Jurkat, Clone E6-1 (cell line): ENCODE measurements at regions not wholly inside any gene's neighbourhood (a gene's known extent, or its start where the extent isn't known, plus 50 kb on each side); places are given as distances from the start of the nearest gene placed in this dataset.
"Not testable (repeated sequence)": the region's sequence is repeated elsewhere in the genome, so short reads cannot be mapped to it uniquely, and the experiment has no call there.

Experiments
- DNase-seq: peaks from one replicate; pipeline ENCODE4 v3.0.0-alpha.2; 2011; ENCODE audit warnings: low read depth, low spot score
- H3K4me3 ChIP-seq: 2 replicates; pipeline ENCODE4 v1.5.1; 2011; ENCODE audit warnings: mild to moderate bottlenecking, low read length, control low read depth, moderate library complexity

GRCh38 chr2:226283796-226284195, 515.8 kb downstream of the IRS1 start:
- no peak for DNase-seq
- H3K4me3 ChIP-seq, result no peak overlapping the region

- DNase-seq, result no peak
- no peak overlapping the region for H3K4me3 ChIP-seq
Observed at GRCh38 chr2:226282151-226282550, 517.5 kb downstream of the IRS1 start.

GRCh38 chr2:226280136-226280535, 519.5 kb downstream of the IRS1 start:
- not testable (repeated sequence) for H3K4me3 ChIP-seq, DNase-seq

GRCh38 chr2:226275215-226275614, 524.4 kb downstream of the IRS1 start:
- DNase-seq, result no peak
- no peak overlapping the region for H3K4me3 ChIP-seq

GRCh38 chr2:226274143-226274542, 525.5 kb downstream of the IRS1 start:
- no peak overlapping the region for H3K4me3 ChIP-seq
- no peak for DNase-seq

GRCh38 chr2:226273440-226273839, 526.2 kb downstream of the IRS1 start:
- H3K4me3 ChIP-seq, result no peak overlapping the region
- DNase-seq, result no peak

GRCh38 chr2:226272435-226272834, 527.2 kb downstream of the IRS1 start:
- no peak for DNase-seq
- no peak overlapping the region for H3K4me3 ChIP-seq

GRCh38 chr2:226270285-226271058, 529.1 kb downstream of the IRS1 start:
- H3K4me3 ChIP-seq, result no peak overlapping the region
- DNase-seq, result no peak

- H3K4me3 ChIP-seq, result no peak overlapping the region
- DNase-seq, result no peak
Observed at GRCh38 chr2:226267516-226268289, 531.9 kb downstream of the IRS1 start.

GRCh38 chr2:226256709-226257376, 542.8 kb downstream of the IRS1 start:
- no peak overlapping the region for H3K4me3 ChIP-seq
- DNase-seq, result no peak

- no peak for DNase-seq
Observed at GRCh38 chr2:226256237-226256636, 543.4 kb downstream of the IRS1 start.

GRCh38 chr2:226251661-226252060, 548.0 kb downstream of the IRS1 start:
- no peak for DNase-seq
- no peak overlapping the region for H3K4me3 ChIP-seq

More at GRCh38 chr2:226256237-226256636, 543.4 kb downstream of the IRS1 start:
- H3K4me3 ChIP-seq, result no peak overlapping the region

- no peak overlapping the region for H3K4me3 ChIP-seq
- DNase-seq, result no peak
Observed at GRCh38 chr2:226247289-226248275, 552.0 kb downstream of the IRS1 start.

GRCh38 chr2:226234187-226234586, 565.4 kb downstream of the IRS1 start:
- H3K4me3 ChIP-seq, result no peak overlapping the region
- DNase-seq, result no peak

GRCh38 chr2:226233388-226233787, 566.2 kb downstream of the IRS1 start:
- no peak overlapping the region for H3K4me3 ChIP-seq
- no peak for DNase-seq

- H3K4me3 ChIP-seq, result no peak overlapping the region
- no peak for DNase-seq
Observed at GRCh38 chr2:226228080-226228479, 571.5 kb downstream of the IRS1 start.

- no peak for DNase-seq
- H3K4me3 ChIP-seq, result no peak overlapping the region
Observed at GRCh38 chr2:226227341-226227740, 572.3 kb downstream of the IRS1 start.

- no peak overlapping the region for H3K4me3 ChIP-seq
- no peak for DNase-seq
Observed at GRCh38 chr2:226223704-226224103, 575.9 kb downstream of the IRS1 start.

- DNase-seq, result no peak
- H3K4me3 ChIP-seq, result no peak overlapping the region
Observed at GRCh38 chr2:226220511-226220910, 579.1 kb downstream of the IRS1 start.
